HUDEP-2 (cell line): ENCODE measurements at regions not wholly inside any gene's neighbourhood (a gene's known extent, or its start where the extent isn't known, plus 50 kb on each side); places are given as distances from the start of the nearest gene placed in this dataset.

Experiments
- DNase-seq, 76 experiments: peaks; one replicate each; lab custom pipeline; 2025; ENCODE audit not compliant: unreplicated experiment in 76 of 76; lab: John Stamatoyannopoulos, UW

- DNase-seq = no peak
These were observed 80.0 kb downstream of the NREP start for GRCh38 chr5:111676926-111677415.

- no peak for DNase-seq
These were observed 80.5 kb downstream of the NREP start for GRCh38 chr5:111676466-111676865.

GRCh38 chr5:111675201-111675934 lies 81.6 kb downstream of the NREP start:
- DNase-seq = no peak

GRCh38 chr5:111673891-111674626 lies 82.9 kb downstream of the NREP start:
- no peak for DNase-seq

GRCh38 chr5:111672099-111672498 lies 84.9 kb downstream of the NREP start:
- DNase-seq = no peak

- DNase-seq = no peak
These were observed 86.0 kb downstream of the NREP start for GRCh38 chr5:111670826-111671492.

- no peak for DNase-seq
These were observed 88.2 kb downstream of the NREP start for GRCh38 chr5:111668477-111669414.

GRCh38 chr5:111667128-111667736 lies 89.8 kb downstream of the NREP start:
- no peak for DNase-seq

GRCh38 chr5:111656580-111656979 lies 100.4 kb downstream of the NREP start:
- DNase-seq = no peak

GRCh38 chr5:111655169-111655924 lies 101.6 kb downstream of the NREP start:
- DNase-seq = no peak

- no peak for DNase-seq
These were observed 103.6 kb downstream of the NREP start for GRCh38 chr5:111653408-111653807.

- DNase-seq = no peak
These were observed 107.5 kb downstream of the NREP start for GRCh38 chr5:111649516-111649915.

GRCh38 chr5:111645303-111645838 lies 111.6 kb downstream of the NREP start:
- DNase-seq = no peak

- DNase-seq = no peak
These were observed 113.5 kb downstream of the NREP start for GRCh38 chr5:111643499-111643898.

- no peak for DNase-seq
These were observed 115.3 kb downstream of the NREP start for GRCh38 chr5:111641533-111642233.

GRCh38 chr5:111639912-111640311 lies 117.1 kb downstream of the NREP start:
- no peak for DNase-seq

GRCh38 chr5:111636736-111637135 lies 120.3 kb downstream of the NREP start:
- DNase-seq = no peak

GRCh38 chr5:111635916-111636570 lies 121.0 kb downstream of the NREP start:
- DNase-seq = no peak
